ENCODE measurements at regions not wholly inside any gene's neighbourhood (a gene's known extent, or its start where the extent isn't known, plus 50 kb on each side); places are given as distances from the start of the nearest gene placed in this dataset.

DNA sequence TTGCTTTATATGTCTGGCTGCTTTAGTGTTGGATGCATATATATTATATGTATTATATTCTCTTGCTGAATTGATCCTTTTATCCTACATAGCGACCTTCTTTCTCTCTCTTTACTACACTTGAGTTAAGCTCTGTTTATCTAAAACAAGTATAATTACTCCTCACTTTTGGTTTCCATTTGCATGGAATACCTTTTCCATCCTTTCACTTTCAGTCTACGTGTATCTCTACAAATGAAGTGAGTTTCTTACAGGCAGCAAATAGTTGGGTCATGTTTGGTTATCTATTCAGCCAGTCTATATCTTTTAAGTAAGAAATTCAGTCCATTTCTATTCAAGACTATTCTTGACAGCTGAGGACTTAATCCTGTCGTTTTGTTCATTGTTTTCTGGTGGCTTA is 167.5 kb upstream of the USP38 start:
- no peak overlapping the region for H2BK15ac ChIP-seq (ENCODE audit: low read depth, low read length)
- no peak overlapping the region for H3K27ac ChIP-seq (ENCODE audit: insufficient read length, low read depth, low read length)
- H3K9me3 ChIP-seq (ENCODE audit: control insufficient read depth, low read depth, low read length) = no peaks in the 10 kb centered on the region

More for the DNA sequence above, 167.5 kb upstream of the USP38 start:
- H3K4me2 ChIP-seq (ENCODE audit: insufficient read depth, insufficient read length, low read length) = no peak overlapping the region
- no peak overlapping the region for H3K56ac ChIP-seq (ENCODE audit: insufficient read length, low read depth, low read length)
- H3K23ac ChIP-seq (ENCODE audit: insufficient read length, low read depth, low read length) = no peak overlapping the region
- no peaks in the 10 kb centered on the region for H3K4me1 ChIP-seq (ENCODE audit: insufficient read depth, low read length)
- no peak overlapping the region for H3K18ac ChIP-seq (ENCODE audit: insufficient read length, low read depth, low read length)
- no peak for DNase-seq
- Mint-ChIP-seq H3K27ac (no peak overlapping the region), H3K4me3 (no peak overlapping the region), H3K27me3 (ENCODE audit: low read depth) (no peaks in the 10 kb centered on the region), H3K36me3 (ENCODE audit: insufficient read depth in 1 of 3, low read depth in 3 of 3) (no peaks in the 10 kb centered on the region; a peak in 1 of 7 replicates), H3K4me1 (no peaks in the 10 kb centered on the region), H3K9me3 (peaks cover 2 to 4% of the 10 kb centered on the region in 2 experiments; a peak in 3 of 5 replicates)
- TF ChIP-seq, protein P1, sequence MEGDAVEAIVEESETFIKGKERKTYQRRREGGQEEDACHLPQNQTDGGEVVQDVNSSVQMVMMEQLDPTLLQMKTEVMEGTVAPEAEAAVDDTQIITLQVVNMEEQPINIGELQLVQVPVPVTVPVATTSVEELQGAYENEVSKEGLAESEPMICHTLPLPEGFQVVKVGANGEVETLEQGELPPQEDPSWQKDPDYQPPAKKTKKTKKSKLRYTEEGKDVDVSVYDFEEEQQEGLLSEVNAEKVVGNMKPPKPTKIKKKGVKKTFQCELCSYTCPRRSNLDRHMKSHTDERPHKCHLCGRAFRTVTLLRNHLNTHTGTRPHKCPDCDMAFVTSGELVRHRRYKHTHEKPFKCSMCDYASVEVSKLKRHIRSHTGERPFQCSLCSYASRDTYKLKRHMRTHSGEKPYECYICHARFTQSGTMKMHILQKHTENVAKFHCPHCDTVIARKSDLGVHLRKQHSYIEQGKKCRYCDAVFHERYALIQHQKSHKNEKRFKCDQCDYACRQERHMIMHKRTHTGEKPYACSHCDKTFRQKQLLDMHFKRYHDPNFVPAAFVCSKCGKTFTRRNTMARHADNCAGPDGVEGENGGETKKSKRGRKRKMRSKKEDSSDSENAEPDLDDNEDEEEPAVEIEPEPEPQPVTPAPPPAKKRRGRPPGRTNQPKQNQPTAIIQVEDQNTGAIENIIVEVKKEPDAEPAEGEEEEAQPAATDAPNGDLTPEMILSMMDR (conservative IDR thresholded peaks at IDR 0.05) = no peak
- H2BK20ac ChIP-seq (ENCODE audit: low read depth, low read length, poor library complexity, severe bottlenecking) = no peak overlapping the region
- no peak overlapping the region for H2AK5ac ChIP-seq (ENCODE audit: insufficient read length, low read length)
- H2BK5ac ChIP-seq (ENCODE audit: insufficient read length, low read length) = no peak overlapping the region
- no peaks in the 10 kb centered on the region for H3K79me2 ChIP-seq (ENCODE audit: insufficient read depth, low read length)
- no peaks in the 10 kb centered on the region for H4K20me1 ChIP-seq (ENCODE audit: control insufficient read depth, insufficient read depth, insufficient read length)
- H2BK120ac ChIP-seq (ENCODE audit: low read depth, low read length, poor library complexity, severe bottlenecking) = no peak overlapping the region
- no peak overlapping the region for H4K8ac ChIP-seq (replicated peaks; ENCODE audit: insufficient read length, low read depth, low read length)
- no peaks in the 10 kb centered on the region for H3K27me3 ChIP-seq (ENCODE audit: insufficient read depth, low read length)
- no peaks in the 10 kb centered on the region for H3K79me1 ChIP-seq (ENCODE audit: insufficient read depth, low read depth, low read length, poor library complexity, severe bottlenecking)
- H3K23me2 ChIP-seq (ENCODE audit: insufficient read length, low read depth, low read length, poor library complexity, severe bottlenecking) = no peaks in the 10 kb centered on the region
- H3T11ph ChIP-seq (ENCODE audit: low read length) = no peak overlapping the region
- H3K9ac ChIP-seq (ENCODE audit: extremely low read depth, insufficient read length, low read length) = no peak overlapping the region
- no peak overlapping the region for H4K5ac ChIP-seq (ENCODE audit: insufficient read length, low read depth, low read length)
- no peak overlapping the region for H3K4ac ChIP-seq (ENCODE audit: low read depth, low read length)
- no CpG with 5 or more reads among the region's 3 CpGs for WGBS (ENCODE audit: extremely low coverage, insufficient read length, low lambda C conversion rate)
- H3K14ac ChIP-seq (ENCODE audit: insufficient read depth, low read length) = no peak overlapping the region
- no peak overlapping the region for H4K91ac ChIP-seq (ENCODE audit: insufficient read length, low read depth, low read length)
- H2AFZ ChIP-seq (ENCODE audit: low read length) = no peak overlapping the region
- H2BK12ac ChIP-seq (ENCODE audit: insufficient read length, low read depth, low read length) = no peak overlapping the region

Measured in H9 (cell line).